ENCODE measurements at regions not wholly inside any gene's neighbourhood (a gene's known extent, or its start where the extent isn't known, plus 50 kb on each side); places are given as distances from the start of the nearest gene placed in this dataset.

GRCh38 chr7:80385508-80385907, 126.4 kb downstream of the GNAT3 start:
- TF ChIP-seq CTCF (IDR thresholded peaks at IDR 0.05; ENCODE audit: low read depth, low read length) (no peak), POLR2A (IDR thresholded peaks at IDR 0.05; ENCODE audit: extremely low read depth, insufficient read length) (no peak), MAX (IDR thresholded peaks at IDR 0.05; ENCODE audit: low read depth, low read length) (no peak), MYC (IDR thresholded peaks at IDR 0.05; ENCODE audit: low read depth, low read length) (no peak)
